ENCODE measurements at regions not wholly inside any gene's neighbourhood (a gene's known extent, or its start where the extent isn't known, plus 50 kb on each side); places are given as distances from the start of the nearest gene placed in this dataset.
"Not testable (repeated sequence)": the region's sequence is repeated elsewhere in the genome, so short reads cannot be mapped to it uniquely, and the experiment has no call there.

- not testable (repeated sequence) for DNase-seq
These were observed 184.5 kb upstream of the SGO1 start for GRCh38 chr3:20370273-20371063.

- no peak for DNase-seq
These were observed 175.0 kb upstream of the SGO1 start for GRCh38 chr3:20361000-20361399.

GRCh38 chr3:20353286-20353685 is 167.3 kb upstream of the SGO1 start:
- no peak for DNase-seq

DNA sequence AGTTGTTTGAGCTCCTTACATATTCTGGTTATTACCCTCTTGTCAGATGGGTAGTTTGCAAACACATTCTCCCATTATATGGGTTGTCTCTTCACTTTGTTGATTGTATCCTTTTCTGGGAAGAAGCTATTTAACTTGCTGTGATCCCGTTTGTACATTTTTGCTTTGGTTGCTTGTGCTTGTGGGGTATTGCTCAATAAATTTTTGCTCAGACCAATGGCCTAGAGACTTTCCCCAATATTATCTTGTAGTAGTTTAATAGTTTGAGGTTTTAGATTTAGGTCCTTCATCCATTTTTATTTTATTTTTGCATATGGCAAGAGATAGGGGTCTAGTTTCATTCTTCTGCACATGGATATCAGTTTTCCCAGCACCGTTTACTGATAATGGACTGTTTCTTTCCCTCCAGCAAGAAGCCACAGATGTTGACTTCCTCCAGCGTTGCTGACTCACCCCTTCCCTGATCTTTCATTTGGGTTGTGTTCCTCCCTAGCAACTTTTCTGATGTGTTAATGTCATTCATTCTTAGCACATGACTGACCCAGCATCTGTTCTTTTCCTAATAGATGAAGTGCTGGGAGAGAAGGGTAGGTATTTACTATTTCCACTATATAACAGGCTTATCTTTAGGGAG is 166.7 kb upstream of the SGO1 start:
- no peak for DNase-seq

- no peak for DNase-seq
These were observed 164.4 kb upstream of the SGO1 start for GRCh38 chr3:20350449-20350848.

DNA sequence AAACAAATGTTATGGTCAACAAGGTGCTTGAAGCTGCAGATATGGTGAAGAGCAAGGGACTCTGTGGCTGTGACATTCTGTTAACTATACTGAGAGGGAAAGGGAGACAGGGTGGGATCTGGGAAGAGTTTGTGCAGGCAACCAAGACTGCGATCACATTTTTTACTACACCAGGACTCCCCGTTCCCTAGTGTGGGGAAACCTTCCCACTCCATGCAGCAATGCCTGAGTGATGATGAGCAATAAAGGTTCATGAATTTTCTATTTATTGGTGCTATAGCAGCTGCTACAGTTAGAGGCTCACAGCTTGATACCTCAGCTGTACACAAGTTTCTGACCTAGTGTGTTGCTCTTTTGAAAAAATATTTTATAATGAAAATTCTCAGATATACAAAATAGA is 160.9 kb upstream of the SGO1 start:
- no peak for DNase-seq

DNA sequence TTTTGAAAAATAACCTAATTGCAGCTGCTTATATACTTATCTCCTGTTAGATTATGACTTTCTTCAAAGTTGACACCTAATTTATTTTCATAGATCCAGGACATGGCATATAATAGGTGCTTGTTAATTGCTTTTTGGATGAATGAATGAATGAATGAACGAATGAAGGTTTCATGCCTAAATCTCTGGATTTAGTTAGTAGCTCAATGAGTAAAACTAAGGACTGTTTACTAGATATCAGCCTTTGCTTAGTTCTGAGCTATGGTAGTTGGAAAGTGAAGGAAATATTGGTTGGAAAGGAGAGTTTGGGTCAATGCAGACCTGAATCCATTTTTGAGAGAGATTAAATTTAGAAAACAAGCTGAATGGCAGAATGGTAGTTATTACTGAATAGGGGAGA is 160.4 kb upstream of the SGO1 start:
- no peak for DNase-seq

- DNase-seq = no peak
These were observed 158.5 kb upstream of the SGO1 start for GRCh38 chr3:20344400-20344959.

GRCh38 chr3:20343790-20344189 is 157.8 kb upstream of the SGO1 start:
- DNase-seq = no peak

DNA sequence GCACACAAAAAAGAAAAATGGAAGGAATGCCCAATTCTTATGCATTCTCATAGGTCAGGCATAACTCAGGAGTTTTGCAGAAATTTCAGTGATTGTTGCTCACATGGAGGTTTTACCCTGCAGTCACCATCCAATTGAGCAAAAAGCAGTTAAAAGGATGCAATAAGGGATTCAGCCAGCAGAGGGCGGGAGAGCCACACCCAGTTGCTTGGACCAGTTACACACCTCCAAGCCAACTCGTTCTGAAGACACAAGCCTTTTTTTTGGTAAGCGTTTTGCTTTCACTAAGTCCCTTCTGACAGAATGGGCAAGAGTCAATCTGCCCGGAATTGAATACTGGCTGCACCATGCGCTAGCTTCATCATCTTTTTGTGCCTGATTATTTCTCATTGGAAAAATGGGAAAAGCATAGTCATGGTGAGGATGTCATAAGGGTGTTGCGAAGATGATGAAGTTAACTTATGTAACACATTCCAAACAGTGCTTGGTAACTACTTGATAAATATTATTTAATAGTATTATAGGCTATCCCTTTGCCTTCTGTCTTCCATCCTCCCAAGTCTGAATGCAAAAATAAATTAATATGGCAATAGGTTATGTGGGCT is 154.4 kb upstream of the SGO1 start:
- peak; percentile 47 for DNase-seq

DNA sequence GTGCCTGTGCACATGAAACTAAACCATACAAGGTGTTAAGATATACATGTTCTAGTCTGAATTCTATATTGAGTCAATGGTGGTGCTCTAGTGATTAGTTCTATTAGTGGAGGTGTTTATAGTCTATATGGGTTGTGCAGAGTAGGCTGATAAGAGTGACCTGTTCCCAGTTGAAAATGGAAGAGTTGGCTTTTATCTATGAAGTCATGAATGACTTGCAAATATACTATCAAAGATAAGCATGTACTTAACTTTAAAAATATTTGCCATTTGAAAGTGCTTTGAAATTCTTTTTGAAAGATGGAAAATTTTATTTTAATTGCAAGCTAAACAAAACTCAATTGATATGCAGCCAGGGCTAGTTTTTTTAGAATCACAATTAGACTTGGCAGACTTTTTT is 150.6 kb upstream of the SGO1 start:
- DNase-seq = no peak

GRCh38 chr3:20334842-20335241 is 148.8 kb upstream of the SGO1 start:
- DNase-seq = no peak

DNA sequence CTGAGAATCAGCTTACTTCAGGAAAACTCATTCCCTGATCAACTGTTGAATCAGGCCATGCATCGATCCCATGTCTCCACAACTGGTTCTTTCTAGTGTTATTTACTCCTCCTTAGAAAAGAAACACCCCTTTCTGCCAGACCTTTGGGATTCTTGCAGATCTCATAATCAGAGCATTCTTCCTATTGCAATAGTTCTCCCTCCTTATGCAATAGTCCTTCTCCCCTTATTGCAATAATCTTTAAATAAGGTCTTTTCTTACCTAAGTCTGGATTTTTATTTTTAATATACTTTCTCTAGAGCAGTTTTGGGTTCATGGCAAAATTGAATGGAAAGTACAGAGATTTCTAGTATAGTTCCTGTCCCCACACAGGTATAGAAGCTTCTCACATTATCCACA is 141.9 kb upstream of the SGO1 start:
- no peak for DNase-seq

- DNase-seq = no peak
These were observed 140.5 kb upstream of the SGO1 start for GRCh38 chr3:20326541-20326940.

- DNase-seq = no peak
These were observed 139.6 kb upstream of the SGO1 start for GRCh38 chr3:20325563-20325962.

DNA sequence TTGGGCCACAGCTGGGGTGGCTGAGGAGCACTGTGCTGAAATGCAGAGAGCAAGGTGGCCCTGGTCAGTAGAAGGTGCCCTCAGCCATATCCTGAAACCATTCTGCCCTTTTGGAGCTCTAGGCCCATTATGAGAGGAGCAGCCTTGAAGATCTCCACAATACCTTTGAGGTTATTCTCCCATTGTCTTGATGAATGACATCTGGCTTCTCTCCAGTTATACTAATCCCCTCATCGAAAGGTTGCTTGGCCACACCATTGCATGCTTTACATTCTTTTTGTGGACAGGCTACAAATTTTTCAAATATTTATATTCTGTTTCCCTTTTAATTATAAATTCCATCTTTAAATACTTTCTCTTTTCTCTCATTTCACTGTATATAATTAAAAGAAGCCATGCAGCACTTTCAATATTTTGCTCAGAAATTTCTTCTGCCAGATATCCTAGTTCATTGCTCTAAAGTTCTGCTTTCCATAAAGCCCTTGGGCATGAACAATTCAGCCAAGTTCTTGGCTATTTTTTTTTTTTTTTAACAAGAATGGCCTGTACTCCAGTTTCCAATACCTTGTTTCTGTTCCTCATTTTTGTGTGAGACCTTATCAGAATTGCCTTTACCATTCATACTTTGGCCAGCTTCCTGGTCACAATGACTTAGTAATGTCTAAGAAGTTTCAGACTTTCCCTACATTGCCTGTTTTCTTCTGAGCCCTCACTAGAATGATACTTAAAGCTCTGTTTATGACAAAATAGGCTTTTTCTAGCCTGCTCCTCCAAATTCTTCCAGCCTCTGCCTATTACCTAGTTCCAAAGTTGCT is 138.9 kb upstream of the SGO1 start:
- no peak for DNase-seq

- DNase-seq = no peak
These were observed 137.4 kb upstream of the SGO1 start for GRCh38 chr3:20323307-20323927.

- DNase-seq = no peak
These were observed 136.1 kb upstream of the SGO1 start for GRCh38 chr3:20322085-20322484.

DNA sequence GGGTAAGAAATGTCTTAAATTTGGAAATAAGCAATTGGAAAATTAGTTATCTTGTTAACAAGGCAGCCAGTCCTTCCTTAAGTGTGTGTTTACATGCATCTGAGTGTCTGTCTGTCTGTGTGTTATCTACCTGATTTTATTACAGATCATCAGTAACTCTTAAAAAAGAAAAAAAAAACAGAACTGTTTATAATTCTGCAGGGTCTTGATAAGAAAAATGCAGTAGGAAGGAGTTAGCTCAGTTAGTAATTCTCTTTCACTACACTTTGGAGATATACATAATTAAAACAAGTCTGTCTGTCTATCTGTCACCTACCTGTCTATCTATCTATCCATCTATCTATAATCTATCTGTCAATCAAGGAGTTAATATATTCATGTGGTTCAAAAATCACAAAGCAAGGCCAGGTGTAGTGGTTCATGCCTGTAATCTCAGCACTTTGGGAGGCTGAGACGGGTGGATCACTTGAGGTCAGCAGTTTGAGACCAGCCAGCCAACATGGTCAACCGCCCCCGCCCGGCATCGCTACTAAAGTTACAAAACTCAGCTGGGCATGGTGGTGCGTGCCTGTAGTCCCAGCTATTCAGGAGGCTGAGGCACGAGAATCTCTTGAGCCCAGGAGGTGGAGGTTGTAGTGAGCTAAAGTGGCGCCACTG is 135.5 kb upstream of the SGO1 start:
- no peak for DNase-seq

GRCh38 chr3:20320489-20320888 is 134.5 kb upstream of the SGO1 start:
- DNase-seq = no peak

DNA sequence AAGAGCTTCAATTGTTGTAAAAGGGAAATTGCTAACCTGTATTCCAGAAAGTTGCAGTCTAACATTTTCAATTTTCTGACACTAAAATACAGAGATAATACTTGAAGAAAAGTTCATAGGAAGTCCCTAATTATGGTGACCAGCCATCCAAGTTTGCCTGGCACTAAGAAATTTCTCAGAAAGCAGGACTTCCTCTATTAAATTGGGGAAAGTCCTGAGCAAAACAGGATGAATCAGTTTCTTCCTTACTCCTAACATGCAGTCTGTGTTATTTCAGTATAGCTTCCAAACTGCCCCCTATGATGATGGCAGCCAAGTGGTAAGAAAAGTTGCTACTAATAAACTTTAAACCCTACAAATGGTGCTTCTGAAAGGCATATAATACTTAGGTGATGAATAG is 133.5 kb upstream of the SGO1 start:
- DNase-seq = no peak

DNA sequence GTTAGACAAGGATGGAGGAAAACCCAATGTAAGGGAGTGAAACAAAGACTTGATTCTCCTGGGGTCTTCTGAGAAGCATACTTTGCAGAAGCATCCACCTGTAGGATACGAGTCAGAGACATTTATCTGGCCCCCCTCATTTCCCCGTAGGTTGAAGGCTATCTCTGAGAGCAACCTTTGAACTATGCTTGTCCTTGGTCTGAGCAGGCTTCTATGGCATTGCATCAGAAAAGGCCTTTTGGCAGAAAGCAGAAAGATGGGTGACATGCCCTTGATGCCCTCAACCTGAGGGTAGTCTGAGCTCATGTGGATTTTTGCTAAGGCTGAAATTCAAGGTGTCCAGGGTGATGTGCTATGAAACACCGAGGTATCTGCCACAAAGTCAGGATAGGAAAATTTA is 131.6 kb upstream of the SGO1 start:
- no peak for DNase-seq
